ENCODE measurements at regions not wholly inside any gene's neighbourhood (a gene's known extent, or its start where the extent isn't known, plus 50 kb on each side); places are given as distances from the start of the nearest gene placed in this dataset.

DNA sequence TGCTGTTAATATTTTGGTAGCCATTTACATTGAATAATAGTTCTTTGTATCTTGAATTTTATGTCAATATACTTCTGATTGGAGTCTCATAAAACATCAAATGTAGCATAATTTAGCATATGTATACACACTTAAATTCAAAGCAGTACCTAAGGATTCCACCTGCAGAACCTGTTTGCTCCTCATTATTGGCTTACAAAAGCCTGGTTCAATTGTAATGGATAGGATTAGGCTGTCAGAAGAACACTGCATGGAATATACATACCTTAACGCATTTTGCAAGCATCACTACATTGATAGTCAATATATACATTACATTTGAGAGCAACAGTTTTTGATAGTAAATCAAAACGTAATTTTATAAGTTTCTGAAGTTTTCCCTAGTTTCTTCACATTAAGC is 711.3 kb upstream of the COX7C start:
- H3K27me3 ChIP-seq (replicated peaks in 1 of 2; ENCODE audit: control insufficient read depth in 2 of 2, insufficient read depth in 2 of 2, low read length in 1 of 2), result no peaks in the 10 kb centered on the region
- POLR2A ChIA-PET, result no interaction called here
- no peak overlapping the region for H3K4me3 ChIP-seq
- H3K9me3 ChIP-seq (replicated peaks; ENCODE audit: control insufficient read depth, insufficient read depth, low read length), result no peaks in the 10 kb centered on the region
- no peak overlapping the region for H3K9ac ChIP-seq (ENCODE audit: control insufficient read depth, insufficient read depth, low read length)
- BruUV-seq (replicated peaks), result no TSS peak
- no peaks in the 10 kb centered on the region for H3K4me1 ChIP-seq (ENCODE audit: control insufficient read depth, insufficient read depth, low read length)
- no peaks in the 10 kb centered on the region for H4K20me1 ChIP-seq (ENCODE audit: control insufficient read depth, insufficient read depth)
- no peak overlapping the region for H2AFZ ChIP-seq (ENCODE audit: control insufficient read depth, low read depth, low read length)
- no peaks in the 10 kb centered on the region for H3K36me3 ChIP-seq (ENCODE audit: control insufficient read depth in 2 of 2, insufficient read depth in 2 of 2, low read length in 1 of 2)
- FAIRE-seq (no peak), DNase-seq (ENCODE audit: low read depth, low spot score) (no peak), ATAC-seq (no peak)
- intact Hi-C loops (cut with micrococcal nuclease; ENCODE audit: unreplicated experiment), result no loop called here
- WGBS (ENCODE audit: insufficient coverage, insufficient replicate concordance, low lambda C conversion rate, missing lambda C conversion rate), result 25% methylated on average over 2 of the region's 2 CpGs
- in situ Hi-C loops (cut with MboI), result no loop called here
- TF ChIP-seq SIN3A (IDR thresholded peaks at IDR 0.05; ENCODE audit: low read depth, low read length) (no peak), NR2C2 (IDR thresholded peaks at IDR 0.05; ENCODE audit: borderline replicate concordance, control insufficient read depth, insufficient read length, low read depth) (no peak), SUZ12 (IDR thresholded peaks at IDR 0.05; ENCODE audit: unreplicated experiment) (no peak), RB1 (IDR thresholded peaks at IDR 0.05; ENCODE audit: borderline replicate concordance) (no peak), SIX5 (IDR thresholded peaks at IDR 0.05; ENCODE audit: low read depth, low read length, severe bottlenecking) (no peak), SREBF1 (IDR thresholded peaks at IDR 0.05; ENCODE audit: low read length) (no peak), SPI1 (IDR thresholded peaks at IDR 0.05; ENCODE audit: borderline replicate concordance, insufficient read depth, low read depth, low read length) (no peak), BCL11A (IDR thresholded peaks at IDR 0.05; ENCODE audit: low read depth, low read length) (no peak), RFX5 (IDR thresholded peaks at IDR 0.05; ENCODE audit: low read depth, low read length) (no peak)
- TF ChIP-seq, protein P1, sequence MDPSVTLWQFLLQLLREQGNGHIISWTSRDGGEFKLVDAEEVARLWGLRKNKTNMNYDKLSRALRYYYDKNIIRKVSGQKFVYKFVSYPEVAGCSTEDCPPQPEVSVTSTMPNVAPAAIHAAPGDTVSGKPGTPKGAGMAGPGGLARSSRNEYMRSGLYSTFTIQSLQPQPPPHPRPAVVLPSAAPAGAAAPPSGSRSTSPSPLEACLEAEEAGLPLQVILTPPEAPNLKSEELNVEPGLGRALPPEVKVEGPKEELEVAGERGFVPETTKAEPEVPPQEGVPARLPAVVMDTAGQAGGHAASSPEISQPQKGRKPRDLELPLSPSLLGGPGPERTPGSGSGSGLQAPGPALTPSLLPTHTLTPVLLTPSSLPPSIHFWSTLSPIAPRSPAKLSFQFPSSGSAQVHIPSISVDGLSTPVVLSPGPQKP (IDR thresholded peaks at IDR 0.05; ENCODE audit: low read depth, low read length), result no peak
- RAD21 ChIA-PET (ENCODE audit: unreplicated experiment), result no interaction called here
- CTCF ChIA-PET, result no interaction called here
- SMC1A ChIA-PET (ENCODE audit: uncharacterized antibody, unreplicated experiment), result no interaction called here
- no peak overlapping the region for H3K4me2 ChIP-seq (ENCODE audit: control insufficient read depth, insufficient read depth)
- H3K27ac ChIP-seq (ENCODE audit: control insufficient read depth, insufficient read depth), result no peak overlapping the region
- no peaks in the 10 kb centered on the region for H3K79me2 ChIP-seq (ENCODE audit: control insufficient read depth, insufficient read depth, low read length)
